ENCODE measurements at regions not wholly inside any gene's neighbourhood (a gene's known extent, or its start where the extent isn't known, plus 50 kb on each side); places are given as distances from the start of the nearest gene placed in this dataset.

DNA sequence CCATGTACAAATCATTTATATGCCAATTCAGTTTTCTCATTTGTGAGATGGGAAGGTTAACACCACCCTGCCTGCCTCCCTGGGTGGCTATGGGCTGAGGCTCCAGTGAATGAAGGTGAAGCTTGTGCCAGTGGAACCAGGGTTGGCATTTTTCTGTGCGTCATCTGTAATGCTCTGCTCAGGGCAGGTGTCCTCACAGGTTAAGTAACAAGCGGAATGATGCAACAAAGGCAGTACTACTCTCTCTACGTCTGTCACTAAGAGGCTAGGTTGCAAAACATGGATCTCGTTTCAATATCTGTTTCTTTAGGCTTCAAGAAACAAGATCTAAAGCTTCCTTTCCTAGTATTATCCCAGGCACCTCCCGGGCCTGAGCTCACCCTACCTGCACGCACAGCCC, 67.0 kb upstream of the ZNF648 start:
- H3K36me3 ChIP-seq (ENCODE audit: insufficient read depth, low read length), result no peaks in the 10 kb centered on the region
- no peak overlapping the region for H2AFZ ChIP-seq (ENCODE audit: low read length)
- H3K4me3 ChIP-seq (ENCODE audit: insufficient read depth, low read length), result no peak overlapping the region
- DNase-seq (ENCODE audit: insufficient read length, low spot score, missing footprints), result no peak
- no peaks in the 10 kb centered on the region for H3K9me3 ChIP-seq (ENCODE audit: low read depth, low read length)
- TF ChIP-seq, protein P1, sequence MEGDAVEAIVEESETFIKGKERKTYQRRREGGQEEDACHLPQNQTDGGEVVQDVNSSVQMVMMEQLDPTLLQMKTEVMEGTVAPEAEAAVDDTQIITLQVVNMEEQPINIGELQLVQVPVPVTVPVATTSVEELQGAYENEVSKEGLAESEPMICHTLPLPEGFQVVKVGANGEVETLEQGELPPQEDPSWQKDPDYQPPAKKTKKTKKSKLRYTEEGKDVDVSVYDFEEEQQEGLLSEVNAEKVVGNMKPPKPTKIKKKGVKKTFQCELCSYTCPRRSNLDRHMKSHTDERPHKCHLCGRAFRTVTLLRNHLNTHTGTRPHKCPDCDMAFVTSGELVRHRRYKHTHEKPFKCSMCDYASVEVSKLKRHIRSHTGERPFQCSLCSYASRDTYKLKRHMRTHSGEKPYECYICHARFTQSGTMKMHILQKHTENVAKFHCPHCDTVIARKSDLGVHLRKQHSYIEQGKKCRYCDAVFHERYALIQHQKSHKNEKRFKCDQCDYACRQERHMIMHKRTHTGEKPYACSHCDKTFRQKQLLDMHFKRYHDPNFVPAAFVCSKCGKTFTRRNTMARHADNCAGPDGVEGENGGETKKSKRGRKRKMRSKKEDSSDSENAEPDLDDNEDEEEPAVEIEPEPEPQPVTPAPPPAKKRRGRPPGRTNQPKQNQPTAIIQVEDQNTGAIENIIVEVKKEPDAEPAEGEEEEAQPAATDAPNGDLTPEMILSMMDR (IDR thresholded peaks at IDR 0.05; ENCODE audit: extremely low read depth, low read depth, low read length), result no peak
- H3K79me2 ChIP-seq (ENCODE audit: insufficient read depth, low read length), result no peaks in the 10 kb centered on the region
- no peak overlapping the region for H3K4me2 ChIP-seq (ENCODE audit: insufficient read depth, low read length)
- H3K4me1 ChIP-seq (ENCODE audit: insufficient read depth, low read length), result no peaks in the 10 kb centered on the region
- H3K27me3 ChIP-seq (ENCODE audit: insufficient read depth, low read length), result no peaks in the 10 kb centered on the region
- no peak overlapping the region for H3K27ac ChIP-seq (ENCODE audit: low read depth, low read length)
- H4K20me1 ChIP-seq (ENCODE audit: insufficient read depth, low read length), result no peaks in the 10 kb centered on the region

DNA sequence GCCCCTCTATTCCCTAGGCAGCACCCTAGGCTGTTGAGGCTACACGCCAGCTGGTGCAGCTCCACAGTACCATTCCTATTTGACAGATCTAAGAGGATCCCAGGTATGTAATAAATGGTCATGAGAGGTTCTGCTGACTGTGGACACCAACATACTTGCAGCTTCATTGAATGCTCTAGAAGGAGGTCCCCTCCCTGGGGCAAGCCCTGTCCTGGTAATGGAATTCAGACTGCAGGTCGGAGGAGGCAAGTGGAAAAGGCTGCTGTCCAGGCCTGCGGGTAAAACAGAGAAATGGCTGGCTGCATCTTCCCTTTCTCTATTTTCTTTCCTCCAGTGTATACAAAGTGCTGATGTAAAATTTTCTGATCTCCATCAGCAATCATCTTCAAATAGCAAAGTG, 66.1 kb upstream of the ZNF648 start:
- Histone ChIP-seq H4K20me1 (ENCODE audit: insufficient read depth, low read length) (no peaks in the 10 kb centered on the region), H3K79me2 (ENCODE audit: insufficient read depth, low read length) (no peaks in the 10 kb centered on the region), H3K27me3 (ENCODE audit: insufficient read depth, low read length) (no peaks in the 10 kb centered on the region), H3K4me2 (ENCODE audit: insufficient read depth, low read length) (no peak overlapping the region), H3K36me3 (ENCODE audit: insufficient read depth, low read length) (no peaks in the 10 kb centered on the region), H2AFZ (ENCODE audit: low read length) (no peak overlapping the region), H3K4me3 (ENCODE audit: insufficient read depth, low read length) (no peak overlapping the region), H3K4me1 (ENCODE audit: insufficient read depth, low read length) (no peaks in the 10 kb centered on the region), H3K9me3 (ENCODE audit: low read depth, low read length) (no peaks in the 10 kb centered on the region), H3K27ac (ENCODE audit: low read depth, low read length) (no peak overlapping the region)
- TF ChIP-seq, protein P1 (IDR thresholded peaks at IDR 0.05; ENCODE audit: extremely low read depth, low read depth, low read length), result no peak
- no peak for DNase-seq (ENCODE audit: insufficient read length, low spot score, missing footprints)

DNA sequence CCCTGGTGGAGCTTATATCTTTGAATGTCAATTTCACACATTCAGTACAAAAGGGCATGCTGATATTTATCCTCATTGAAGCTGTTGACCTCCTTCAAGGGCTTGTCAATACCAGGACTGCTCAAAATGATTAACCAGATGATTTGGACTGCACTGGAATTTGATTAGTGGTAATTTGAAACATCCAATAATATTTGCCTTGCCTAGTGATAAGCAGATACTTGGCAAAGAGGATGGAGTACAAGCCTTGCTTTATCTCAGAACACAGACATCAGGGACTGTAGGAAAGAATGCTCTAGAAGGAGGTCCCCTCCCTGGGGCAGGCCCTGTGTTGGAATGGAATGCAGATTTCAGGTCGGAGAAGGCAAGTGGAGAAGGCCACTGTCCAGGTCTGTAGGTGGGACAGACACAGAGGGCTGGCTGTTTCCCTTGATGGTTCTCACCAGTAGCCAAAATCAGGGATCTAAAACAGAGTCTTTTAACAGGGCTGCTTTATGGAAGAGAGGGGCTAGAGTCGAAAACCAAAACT, 64.8 kb upstream of the ZNF648 start:
- DNase-seq (ENCODE audit: insufficient read length, low spot score, missing footprints), result no peak
- Histone ChIP-seq H3K4me1 (ENCODE audit: insufficient read depth, low read length) (no peaks in the 10 kb centered on the region), H3K27me3 (ENCODE audit: insufficient read depth, low read length) (peaks cover 4% of the 10 kb centered on the region), H4K20me1 (ENCODE audit: insufficient read depth, low read length) (no peaks in the 10 kb centered on the region), H2AFZ (ENCODE audit: low read length) (no peak overlapping the region), H3K4me3 (ENCODE audit: insufficient read depth, low read length) (no peak overlapping the region), H3K4me2 (ENCODE audit: insufficient read depth, low read length) (no peak overlapping the region), H3K9me3 (ENCODE audit: low read depth, low read length) (no peaks in the 10 kb centered on the region), H3K27ac (ENCODE audit: low read depth, low read length) (no peak overlapping the region), H3K79me2 (ENCODE audit: insufficient read depth, low read length) (no peaks in the 10 kb centered on the region), H3K36me3 (ENCODE audit: insufficient read depth, low read length) (no peaks in the 10 kb centered on the region)
- TF ChIP-seq, protein P1 (IDR thresholded peaks at IDR 0.05; ENCODE audit: extremely low read depth, low read depth, low read length), result no peak

DNA sequence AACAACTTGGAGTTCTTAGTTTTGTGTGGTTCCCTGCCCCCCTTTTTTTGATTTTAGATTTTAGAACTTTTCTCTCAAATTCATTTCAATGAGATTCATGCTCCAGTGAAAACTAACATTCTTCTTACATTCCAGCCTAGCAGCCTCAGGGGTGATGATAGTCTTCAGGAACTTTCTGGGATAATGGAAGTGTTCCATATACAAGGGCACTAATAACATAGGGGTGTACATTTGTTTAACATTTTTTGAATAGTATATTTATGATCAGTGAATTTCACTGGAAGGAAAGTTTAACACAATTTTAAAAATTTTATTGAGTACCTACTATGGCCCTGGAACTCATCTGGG, 61.4 kb upstream of the ZNF648 start:
- H2AFZ ChIP-seq (ENCODE audit: low read length), result no peak overlapping the region
- no peaks in the 10 kb centered on the region for H3K9me3 ChIP-seq (ENCODE audit: low read depth, low read length)
- no peak overlapping the region for H3K4me2 ChIP-seq (ENCODE audit: insufficient read depth, low read length)
- H3K27me3 ChIP-seq (ENCODE audit: insufficient read depth, low read length), result peaks cover 4% of the 10 kb centered on the region
- H4K20me1 ChIP-seq (ENCODE audit: insufficient read depth, low read length), result no peaks in the 10 kb centered on the region
- DNase-seq (ENCODE audit: insufficient read length, low spot score, missing footprints), result no peak
- peaks cover 15% of the 10 kb centered on the region for H3K4me1 ChIP-seq (ENCODE audit: insufficient read depth, low read length)
- TF ChIP-seq, protein P1 (IDR thresholded peaks at IDR 0.05; ENCODE audit: extremely low read depth, low read depth, low read length), result no peak
- H3K4me3 ChIP-seq (ENCODE audit: insufficient read depth, low read length), result no peak overlapping the region
- no peak overlapping the region for H3K27ac ChIP-seq (ENCODE audit: low read depth, low read length)
- no peaks in the 10 kb centered on the region for H3K79me2 ChIP-seq (ENCODE audit: insufficient read depth, low read length)
- H3K36me3 ChIP-seq (ENCODE audit: insufficient read depth, low read length), result no peaks in the 10 kb centered on the region

Data from osteoblast (primary cell).